MCF 10A (cell line): ENCODE measurements at regions not wholly inside any gene's neighbourhood (a gene's known extent, or its start where the extent isn't known, plus 50 kb on each side); places are given as distances from the start of the nearest gene placed in this dataset.

Experiments
- BruUV-seq: library from RNA; stranded (reverse); fragments of 400-500 nt; replicated peaks from 2 replicates; lab custom pipeline; 2021; lab: Mats Ljungman, UMichigan
- CTCF ChIA-PET: fragments of 300-600 bp; sonication (Branson Sonifier 250); formaldehyde crosslinking; extraction: SDS; loops from one replicate; lab custom pipeline; 2021; ENCODE audit warnings: antibody characterized with exemption, inconsistent platforms; lab: Yijun Ruan, JAX
- POLR2A ChIA-PET: fragments of 300-600, 350-650 bp; sonication (Branson Sonifier 250); formaldehyde crosslinking; extraction: SDS; loops from one replicate; lab custom pipeline; 2020; ENCODE audit warnings: antibody characterized with exemption, inconsistent platforms; lab: Yijun Ruan, JAX
- DNase-seq: peaks from one replicate; pipeline ENCODE4 v3.0.0-alpha.2; 2018; ENCODE audit not compliant: unreplicated experiment
- H3K27ac Mint-ChIP-seq: one replicate; pipeline ENCODE4 v1.8.0; 2022; ENCODE audit warnings: mild to moderate bottlenecking, low read depth, mixed read lengths; ENCODE audit not compliant: unreplicated experiment
- H3K27me3 Mint-ChIP-seq: one replicate; pipeline ENCODE4 v1.8.0; 2022; ENCODE audit warnings: mixed read lengths; ENCODE audit not compliant: insufficient read depth, unreplicated experiment
- H3K36me3 Mint-ChIP-seq: one replicate; pipeline ENCODE4 v1.8.0; 2022; ENCODE audit warnings: mild to moderate bottlenecking, moderate library complexity, mixed read lengths; ENCODE audit not compliant: insufficient read depth, unreplicated experiment
- H3K4me1 Mint-ChIP-seq: one replicate; pipeline ENCODE4 v1.8.0; 2022; ENCODE audit warnings: mixed read lengths; ENCODE audit not compliant: insufficient read depth, unreplicated experiment
- H3K4me3 Mint-ChIP-seq: one replicate; pipeline ENCODE4 v1.8.0; 2022; ENCODE audit warnings: mild to moderate bottlenecking, moderate library complexity, mixed read lengths; ENCODE audit not compliant: unreplicated experiment
- H3K9me3 Mint-ChIP-seq: one replicate; pipeline ENCODE4 v1.8.0; 2022; ENCODE audit warnings: mixed read lengths; ENCODE audit not compliant: unreplicated experiment
- CTCF ChIP-seq: fragments of 200-600 bp; IDR thresholded peaks from one replicate; pipeline ENCODE4 v1.8.0; 2022; ENCODE audit warnings: antibody characterized with exemption, mild to moderate bottlenecking; ENCODE audit not compliant: unreplicated experiment
- intact Hi-C: fragments of 100-400 bp; cut with micrococcal nuclease; formaldehyde crosslinking; loops from 2 replicates; pipeline ENCODE4 v1.14.1; 2022

GRCh38 chr1:95503278-95504030, 269.4 kb downstream of the RWDD3 start:
- H3K4me1 Mint-ChIP-seq, result no peaks in the 10 kb centered on the region
- no peaks in the 10 kb centered on the region for H3K9me3 Mint-ChIP-seq
- no peaks in the 10 kb centered on the region for H3K27me3 Mint-ChIP-seq
- no peak for TF ChIP-seq CTCF
- DNase-seq, result no peak
- H3K27ac Mint-ChIP-seq, result no peak overlapping the region
- H3K36me3 Mint-ChIP-seq, result no peaks in the 10 kb centered on the region
- ChIA-PET POLR2A (interaction anchor here (0.5 to 0.7 kb wide), 2 partner anchors 13 to 974 kb away, joined by 3 to 4 read pairs; no protein-coding TSS in a partner anchor), CTCF (interaction anchor here (1.0 kb wide), 1 partner anchor 56 kb away, joined by 3 read pairs; no protein-coding TSS in a partner anchor)
- no peak overlapping the region for H3K4me3 Mint-ChIP-seq
- BruUV-seq, result no TSS peak
- intact Hi-C loops, result no loop called here

GRCh38 chr1:95504321-95504720, 270.3 kb downstream of the RWDD3 start:
- H3K9me3 Mint-ChIP-seq, result no peaks in the 10 kb centered on the region
- H3K36me3 Mint-ChIP-seq, result no peaks in the 10 kb centered on the region
- CTCF ChIA-PET, result no interaction called here
- no peak for DNase-seq
- no peak overlapping the region for H3K27ac Mint-ChIP-seq
- no TSS peak for BruUV-seq
- no peak overlapping the region for H3K4me3 Mint-ChIP-seq
- H3K4me1 Mint-ChIP-seq, result no peaks in the 10 kb centered on the region
- intact Hi-C loops, result no loop called here
- no peaks in the 10 kb centered on the region for H3K27me3 Mint-ChIP-seq
- no peak for TF ChIP-seq CTCF
- POLR2A ChIA-PET, result no interaction called here

GRCh38 chr1:95506736-95507414, 272.9 kb downstream of the RWDD3 start:
- H3K9me3 Mint-ChIP-seq, result no peaks in the 10 kb centered on the region
- CTCF ChIA-PET, result interaction anchor here (0.8 kb wide), 1 partner anchor 13 kb away, joined by 3 read pairs; no protein-coding TSS in a partner anchor
- no peaks in the 10 kb centered on the region for H3K27me3 Mint-ChIP-seq
- no peak for TF ChIP-seq CTCF
- no peak overlapping the region for H3K27ac Mint-ChIP-seq
- H3K4me1 Mint-ChIP-seq, result no peaks in the 10 kb centered on the region
- intact Hi-C loops, result no loop called here
- DNase-seq, result no peak
- POLR2A ChIA-PET, result no interaction called here
- BruUV-seq, result no TSS peak
- H3K36me3 Mint-ChIP-seq, result no peaks in the 10 kb centered on the region
- no peak overlapping the region for H3K4me3 Mint-ChIP-seq

GRCh38 chr1:95509989-95510388, 276.0 kb downstream of the RWDD3 start:
- DNase-seq, result no peak
- Mint-ChIP-seq H3K36me3 (no peaks in the 10 kb centered on the region), H3K27ac (no peak overlapping the region), H3K4me3 (no peak overlapping the region), H3K27me3 (no peaks in the 10 kb centered on the region), H3K4me1 (no peaks in the 10 kb centered on the region), H3K9me3 (no peaks in the 10 kb centered on the region)
- ChIA-PET CTCF (interaction anchor here (0.9 kb wide), 1 partner anchor 23 kb away, joined by 3 read pairs; no protein-coding TSS in a partner anchor), POLR2A (interaction anchor here (0.6 kb wide), 1 partner anchor 125 kb away, joined by 3 read pairs; no protein-coding TSS in a partner anchor)
- no peak for TF ChIP-seq CTCF
- intact Hi-C loops, result no loop called here
- BruUV-seq, result no TSS peak
